Lower leg skin (tissue), 4 donors: ENCODE measurements at regions not wholly inside any gene's neighbourhood (a gene's known extent, or its start where the extent isn't known, plus 50 kb on each side); places are given as distances from the start of the nearest gene placed in this dataset.

Experiments used
- DNase-seq, 2 donors: peaks; one replicate each; pipeline ENCODE4 v3.0.0-alpha.2; 2019; ENCODE audit warnings: low spot score in 2 of 2
- H3K4me3 ChIP-seq: fragments of 200-600 bp; sonication (generic); 2 replicates; pipeline ENCODE4 v1.5.1; 2017; ENCODE audit warnings: mild to moderate bottlenecking, low read depth; ENCODE audit not compliant: poor library complexity, severe bottlenecking
- POLR2A ChIP-seq, 2 donors: fragments of 450-650 bp; IDR thresholded peaks; one replicate each; pipeline ENCODE4 v1.6.1; 2016 to 2017; ENCODE audit warnings: antibody characterized with exemption in 2 of 2, mild to moderate bottlenecking in 1 of 2, moderate library complexity in 1 of 2
- WGBS, 2 donors: methylation state at CpG; one replicate each; pipeline ENCODE4 v1.1.5; 2018; 5-methylcytosine and 5-hydroxymethylcytosine counted together
- intact Hi-C: fragments of 100-400 bp; cut with DNase I; formaldehyde crosslinking; loops from one replicate; pipeline ENCODE4 v1.15.0; 2023; ENCODE audit warnings: low total_unique reads
- TF ChIP-seq, protein P1 (sequence below), 3 donors: fragments of 450-650 bp; IDR thresholded peaks; one replicate each; pipeline ENCODE4 v1.5.1; 2016; ENCODE audit warnings: antibody characterized with exemption in 3 of 3, mild to moderate bottlenecking in 3 of 3, moderate library complexity in 2 of 3

DNA sequence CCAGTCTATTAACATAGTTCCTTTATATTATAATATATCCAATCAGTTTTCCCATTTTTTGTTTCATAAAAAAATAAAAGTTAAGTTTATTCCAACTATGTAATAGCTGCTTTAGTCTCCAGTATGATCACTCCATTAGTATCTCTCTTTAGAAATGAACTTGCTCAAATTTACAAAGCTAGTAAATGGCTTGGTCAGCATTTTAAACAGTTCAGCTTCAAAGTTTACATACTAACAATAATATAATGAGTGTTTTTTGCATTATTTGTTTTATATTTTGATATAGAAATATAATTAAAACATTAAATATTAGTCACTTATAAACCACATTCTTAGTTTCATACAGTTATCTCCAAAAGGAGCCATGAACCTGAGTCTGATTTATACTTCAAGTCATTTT, 1073.8 kb downstream of the SLITRK5 start:
- H3K4me3 ChIP-seq = no peak overlapping the region
- no peak for DNase-seq
- intact Hi-C loops = no loop called here
- TF ChIP-seq, protein P1, sequence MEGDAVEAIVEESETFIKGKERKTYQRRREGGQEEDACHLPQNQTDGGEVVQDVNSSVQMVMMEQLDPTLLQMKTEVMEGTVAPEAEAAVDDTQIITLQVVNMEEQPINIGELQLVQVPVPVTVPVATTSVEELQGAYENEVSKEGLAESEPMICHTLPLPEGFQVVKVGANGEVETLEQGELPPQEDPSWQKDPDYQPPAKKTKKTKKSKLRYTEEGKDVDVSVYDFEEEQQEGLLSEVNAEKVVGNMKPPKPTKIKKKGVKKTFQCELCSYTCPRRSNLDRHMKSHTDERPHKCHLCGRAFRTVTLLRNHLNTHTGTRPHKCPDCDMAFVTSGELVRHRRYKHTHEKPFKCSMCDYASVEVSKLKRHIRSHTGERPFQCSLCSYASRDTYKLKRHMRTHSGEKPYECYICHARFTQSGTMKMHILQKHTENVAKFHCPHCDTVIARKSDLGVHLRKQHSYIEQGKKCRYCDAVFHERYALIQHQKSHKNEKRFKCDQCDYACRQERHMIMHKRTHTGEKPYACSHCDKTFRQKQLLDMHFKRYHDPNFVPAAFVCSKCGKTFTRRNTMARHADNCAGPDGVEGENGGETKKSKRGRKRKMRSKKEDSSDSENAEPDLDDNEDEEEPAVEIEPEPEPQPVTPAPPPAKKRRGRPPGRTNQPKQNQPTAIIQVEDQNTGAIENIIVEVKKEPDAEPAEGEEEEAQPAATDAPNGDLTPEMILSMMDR (IDR thresholded peaks at IDR 0.05) = no peak
- no peak for TF ChIP-seq POLR2A (IDR thresholded peaks at IDR 0.05)

DNA sequence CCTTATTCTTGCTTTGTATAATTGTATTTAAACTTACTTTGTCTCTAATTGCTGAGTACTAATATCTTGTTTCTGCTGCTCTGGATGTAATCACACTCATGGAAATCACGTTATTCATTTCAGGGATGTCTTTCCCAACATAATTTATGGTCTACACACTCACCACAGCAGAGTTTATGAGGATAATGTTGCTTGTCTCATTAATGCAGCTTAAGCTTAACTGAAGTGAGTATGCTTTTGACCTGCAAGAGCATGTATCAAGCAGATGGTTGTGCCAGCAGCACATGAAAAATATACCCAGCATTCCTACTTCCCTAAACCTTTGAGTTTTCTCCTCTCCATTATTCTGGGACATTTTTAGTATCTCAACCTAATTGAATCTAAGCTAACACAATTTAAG, 1080.9 kb downstream of the SLITRK5 start:
- WGBS, 2 donors = 8 to 31% methylated on average over 1 of the region's 1 CpG
- DNase-seq = no peak
- intact Hi-C loops = no loop called here
- TF ChIP-seq, protein P1 (IDR thresholded peaks at IDR 0.05) = no peak
- TF ChIP-seq POLR2A (IDR thresholded peaks at IDR 0.05) = no peak
- H3K4me3 ChIP-seq = no peak overlapping the region

DNA sequence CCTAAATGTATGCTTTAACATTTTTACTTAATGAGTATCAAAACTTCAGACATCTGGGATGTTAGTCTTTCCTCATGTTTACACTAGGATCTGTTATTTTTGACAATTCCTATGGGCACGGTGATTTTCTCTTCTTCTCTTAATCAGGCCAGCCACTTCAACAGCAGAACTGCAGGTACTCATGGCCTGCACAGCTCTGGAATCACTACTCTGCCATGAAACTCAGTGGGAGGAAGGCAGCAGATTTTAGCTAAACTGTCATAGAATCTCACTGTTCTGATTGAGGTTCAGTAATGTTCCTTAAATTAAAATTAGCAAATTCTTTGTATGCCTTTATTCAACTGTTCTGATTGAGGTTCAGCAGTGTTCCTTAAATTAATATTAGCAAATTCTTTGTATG, 1083.0 kb downstream of the SLITRK5 start:
- intact Hi-C loops = no loop called here
- WGBS, 2 donors = 65 to 86% methylated on average over 1 of the region's 1 CpG
- no peak overlapping the region for H3K4me3 ChIP-seq
- no peak for DNase-seq
- TF ChIP-seq, protein P1 (IDR thresholded peaks at IDR 0.05) = no peak
- TF ChIP-seq POLR2A (IDR thresholded peaks at IDR 0.05) = no peak

DNA sequence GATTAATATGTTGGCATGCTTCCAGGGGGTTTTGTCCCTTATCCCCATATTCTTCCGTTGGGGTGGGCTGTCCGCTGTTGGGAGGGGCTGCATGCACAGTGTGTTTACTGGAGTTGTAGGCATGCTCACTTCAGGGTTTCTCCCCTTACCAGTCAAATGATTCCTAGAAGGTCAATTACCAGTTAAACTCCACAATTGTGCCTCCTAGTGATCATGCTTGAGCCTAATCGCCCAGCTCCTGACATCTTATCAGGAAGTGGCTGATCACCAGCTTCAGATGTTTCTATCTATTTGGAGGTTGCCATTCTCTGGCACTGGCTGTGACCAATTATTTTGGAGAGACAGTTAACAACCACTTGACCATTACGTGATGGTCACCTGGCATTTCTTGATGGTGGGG, 1090.0 kb downstream of the SLITRK5 start:
- intact Hi-C loops = no loop called here
- DNase-seq = no peak
- H3K4me3 ChIP-seq = no peak overlapping the region
- WGBS, 2 donors = 49% methylated on average over 4 of the region's 4 CpGs
- TF ChIP-seq, protein P1 (IDR thresholded peaks at IDR 0.05) = no peak
- no peak for TF ChIP-seq POLR2A (IDR thresholded peaks at IDR 0.05)

DNA sequence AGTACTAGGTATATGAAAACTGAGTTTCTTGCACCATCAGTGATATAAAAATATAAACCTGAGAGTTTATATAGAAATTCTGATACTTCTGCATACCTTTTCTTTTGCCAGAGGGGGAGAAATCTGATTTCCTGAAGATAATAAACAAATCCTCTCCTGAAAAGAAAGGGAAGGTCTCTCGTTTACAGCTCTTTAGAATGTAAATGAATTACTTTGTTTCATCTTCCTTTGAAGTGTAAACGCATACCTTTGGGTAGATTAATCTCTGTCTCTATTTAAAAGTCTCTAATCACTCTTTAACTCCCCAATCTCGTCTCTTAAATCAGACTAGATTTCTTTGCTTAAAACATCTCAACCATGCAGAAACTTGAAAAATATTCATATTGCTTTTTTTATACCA, 1092.9 kb downstream of the SLITRK5 start:
- intact Hi-C loops = no loop called here
- 19 to 34% methylated on average over 3 of the region's 3 CpGs for WGBS, 2 donors
- TF ChIP-seq POLR2A (IDR thresholded peaks at IDR 0.05) = no peak
- TF ChIP-seq, protein P1 (IDR thresholded peaks at IDR 0.05) = no peak
- no peak for DNase-seq
- no peak overlapping the region for H3K4me3 ChIP-seq

DNA sequence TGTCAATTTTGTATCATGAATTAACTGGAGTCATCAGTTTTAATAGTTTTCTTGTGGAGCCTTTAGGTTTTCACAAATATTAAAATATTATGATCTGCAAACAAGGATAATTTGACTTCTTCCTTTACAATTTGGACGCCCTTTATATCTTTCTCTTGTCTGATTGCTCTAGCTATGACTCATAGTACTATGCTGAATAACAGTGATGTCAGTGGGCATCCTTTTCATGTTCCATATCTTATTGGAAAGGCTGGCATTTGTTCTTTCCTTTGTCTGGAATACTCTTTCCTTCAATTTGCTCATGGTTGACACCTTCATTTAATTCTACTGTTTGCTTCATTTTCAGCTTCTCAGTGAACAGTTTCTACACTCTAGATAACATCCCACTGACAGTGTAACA, 1129.3 kb downstream of the SLITRK5 start:
- no peak overlapping the region for H3K4me3 ChIP-seq
- WGBS, 2 donors = 59 to 74% methylated on average over 1 of the region's 1 CpG
- intact Hi-C loops = no loop called here
- DNase-seq = no peak
- TF ChIP-seq POLR2A (IDR thresholded peaks at IDR 0.05) = no peak
- TF ChIP-seq, protein P1 (IDR thresholded peaks at IDR 0.05) = no peak
